ENCODE measurements at regions not wholly inside any gene's neighbourhood (a gene's known extent, or its start where the extent isn't known, plus 50 kb on each side); places are given as distances from the start of the nearest gene placed in this dataset.

- FAIRE-seq (no peak), DNase-seq (ENCODE audit: low read depth, low spot score) (no peak)
- no peaks in the 10 kb centered on the region for H3K9me3 ChIP-seq (ENCODE audit: control insufficient read depth, low read depth, low read length)
- dilution Hi-C loops (cut with MboI; ENCODE audit: extremely low pct_ligation_motif_present, low sequenced_read_pairs) = no loop called here
- H3K4me3 ChIP-seq (ENCODE audit: control insufficient read depth in 2 of 3, extremely low read depth in 1 of 3, insufficient read depth in 2 of 3, low read depth in 1 of 3, low read length in 3 of 3) = no peak overlapping the region
- no peak overlapping the region for H2AFZ ChIP-seq (ENCODE audit: control insufficient read depth, low read length)
- TF ChIP-seq EZH2 (IDR thresholded peaks at IDR 0.05; ENCODE audit: low read length) (no peak), CTCF (optimal IDR thresholded peaks at IDR 0.05 in 1 of 3, IDR thresholded peaks at IDR 0.05 in 1 of 3, conservative IDR thresholded peaks at IDR 0.05 in 1 of 3; ENCODE audit: extremely low read depth in 1 of 3, insufficient read depth in 2 of 3, low read length in 3 of 3) (no peak)
- H3K27ac ChIP-seq (ENCODE audit: control insufficient read depth, insufficient read depth, low read length) = no peak overlapping the region
- no peaks in the 10 kb centered on the region for H3K36me3 ChIP-seq (ENCODE audit: control insufficient read depth in 2 of 2, extremely low read depth in 1 of 2, insufficient read depth in 2 of 2, low read length in 2 of 2)
- H3K9me1 ChIP-seq (ENCODE audit: control insufficient read depth, extremely low read depth, insufficient read depth, low read length) = no peaks in the 10 kb centered on the region
- H4K20me1 ChIP-seq (ENCODE audit: control insufficient read depth, extremely low read depth, insufficient read depth, low read length) = no peaks in the 10 kb centered on the region
- no peaks in the 10 kb centered on the region for H3K27me3 ChIP-seq (ENCODE audit: control insufficient read depth, extremely low read depth, insufficient read depth, low read length)
- H3K9ac ChIP-seq (ENCODE audit: control insufficient read depth, extremely low read depth, insufficient read depth, low read length) = no peak overlapping the region
- no peaks in the 10 kb centered on the region for H3K79me2 ChIP-seq (ENCODE audit: control insufficient read depth, insufficient read depth, low read length)
- no peak overlapping the region for H3K4me2 ChIP-seq (ENCODE audit: control insufficient read depth, extremely low read depth, insufficient read depth, low read depth, low read length)
- no peaks in the 10 kb centered on the region for H3K4me1 ChIP-seq (ENCODE audit: control insufficient read depth, extremely low read depth, insufficient read depth, low read length)
Observed at GRCh38 chr11:32026766-32027165, 64.1 kb upstream of the RCN1 start.

GRCh38 chr11:32024948-32025347, 65.9 kb upstream of the RCN1 start:
- H2AFZ ChIP-seq (ENCODE audit: control insufficient read depth, low read length) = no peak overlapping the region
- no peaks in the 10 kb centered on the region for H3K4me1 ChIP-seq (ENCODE audit: control insufficient read depth, extremely low read depth, insufficient read depth, low read length)
- H3K27me3 ChIP-seq (ENCODE audit: control insufficient read depth, extremely low read depth, insufficient read depth, low read length) = no peaks in the 10 kb centered on the region
- DNase-seq (ENCODE audit: low read depth, low spot score) (no peak), FAIRE-seq (no peak)
- no peaks in the 10 kb centered on the region for H3K36me3 ChIP-seq (ENCODE audit: control insufficient read depth in 2 of 2, extremely low read depth in 1 of 2, insufficient read depth in 2 of 2, low read length in 2 of 2)
- no peaks in the 10 kb centered on the region for H4K20me1 ChIP-seq (ENCODE audit: control insufficient read depth, extremely low read depth, insufficient read depth, low read length)
- H3K4me2 ChIP-seq (ENCODE audit: control insufficient read depth, extremely low read depth, insufficient read depth, low read depth, low read length) = no peak overlapping the region
- no peaks in the 10 kb centered on the region for H3K9me1 ChIP-seq (ENCODE audit: control insufficient read depth, extremely low read depth, insufficient read depth, low read length)
- H3K79me2 ChIP-seq (ENCODE audit: control insufficient read depth, insufficient read depth, low read length) = no peaks in the 10 kb centered on the region
- no peak overlapping the region for H3K9ac ChIP-seq (ENCODE audit: control insufficient read depth, extremely low read depth, insufficient read depth, low read length)
- H3K4me3 ChIP-seq (ENCODE audit: control insufficient read depth in 2 of 3, extremely low read depth in 1 of 3, insufficient read depth in 2 of 3, low read depth in 1 of 3, low read length in 3 of 3) = no peak overlapping the region
- TF ChIP-seq CTCF (optimal IDR thresholded peaks at IDR 0.05 in 1 of 3, IDR thresholded peaks at IDR 0.05 in 1 of 3, conservative IDR thresholded peaks at IDR 0.05 in 1 of 3; ENCODE audit: extremely low read depth in 1 of 3, insufficient read depth in 2 of 3, low read length in 3 of 3) = no peak
- dilution Hi-C loops (cut with MboI; ENCODE audit: extremely low pct_ligation_motif_present, low sequenced_read_pairs) = no loop called here
- H3K9me3 ChIP-seq (ENCODE audit: control insufficient read depth, low read depth, low read length) = no peaks in the 10 kb centered on the region
- H3K27ac ChIP-seq (ENCODE audit: control insufficient read depth, insufficient read depth, low read length) = no peak overlapping the region
